ENCODE measurements at regions not wholly inside any gene's neighbourhood (a gene's known extent, or its start where the extent isn't known, plus 50 kb on each side); places are given as distances from the start of the nearest gene placed in this dataset.

DNA sequence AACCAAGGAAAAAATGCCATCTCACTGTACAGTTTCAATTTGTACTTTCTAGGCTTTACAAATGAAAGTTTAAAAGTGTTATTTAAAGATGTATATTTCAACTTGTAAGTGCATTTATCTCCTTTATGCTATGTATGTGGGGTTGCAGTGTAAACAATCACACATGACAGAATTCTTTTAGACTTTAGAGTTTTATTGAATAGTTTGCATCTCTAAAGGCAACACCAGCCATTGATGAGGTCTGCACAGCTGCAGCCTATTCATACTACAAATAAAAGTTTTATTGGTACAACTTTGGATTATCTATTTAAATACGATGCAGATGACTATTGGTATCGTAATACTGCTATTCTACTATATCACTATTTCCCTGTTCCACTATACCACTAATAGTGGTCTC is 894.4 kb upstream of the B3GALT2 start:
- DNase-seq (no peak), ATAC-seq (no peak)
- H3K36me3 ChIP-seq, result no peaks in the 10 kb centered on the region
- no peaks in the 10 kb centered on the region for H3K27me3 ChIP-seq (ENCODE audit: low read depth)
- H3K4me3 ChIP-seq, result no peak overlapping the region
- no peak overlapping the region for H3K27ac ChIP-seq
- intact Hi-C loops (cut with DNase I), result no loop called here
- no peaks in the 10 kb centered on the region for H3K4me1 ChIP-seq
- TF ChIP-seq, protein P1, sequence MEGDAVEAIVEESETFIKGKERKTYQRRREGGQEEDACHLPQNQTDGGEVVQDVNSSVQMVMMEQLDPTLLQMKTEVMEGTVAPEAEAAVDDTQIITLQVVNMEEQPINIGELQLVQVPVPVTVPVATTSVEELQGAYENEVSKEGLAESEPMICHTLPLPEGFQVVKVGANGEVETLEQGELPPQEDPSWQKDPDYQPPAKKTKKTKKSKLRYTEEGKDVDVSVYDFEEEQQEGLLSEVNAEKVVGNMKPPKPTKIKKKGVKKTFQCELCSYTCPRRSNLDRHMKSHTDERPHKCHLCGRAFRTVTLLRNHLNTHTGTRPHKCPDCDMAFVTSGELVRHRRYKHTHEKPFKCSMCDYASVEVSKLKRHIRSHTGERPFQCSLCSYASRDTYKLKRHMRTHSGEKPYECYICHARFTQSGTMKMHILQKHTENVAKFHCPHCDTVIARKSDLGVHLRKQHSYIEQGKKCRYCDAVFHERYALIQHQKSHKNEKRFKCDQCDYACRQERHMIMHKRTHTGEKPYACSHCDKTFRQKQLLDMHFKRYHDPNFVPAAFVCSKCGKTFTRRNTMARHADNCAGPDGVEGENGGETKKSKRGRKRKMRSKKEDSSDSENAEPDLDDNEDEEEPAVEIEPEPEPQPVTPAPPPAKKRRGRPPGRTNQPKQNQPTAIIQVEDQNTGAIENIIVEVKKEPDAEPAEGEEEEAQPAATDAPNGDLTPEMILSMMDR (IDR thresholded peaks at IDR 0.05), result no peak
- no peaks in the 10 kb centered on the region for H3K9me3 ChIP-seq

DNA sequence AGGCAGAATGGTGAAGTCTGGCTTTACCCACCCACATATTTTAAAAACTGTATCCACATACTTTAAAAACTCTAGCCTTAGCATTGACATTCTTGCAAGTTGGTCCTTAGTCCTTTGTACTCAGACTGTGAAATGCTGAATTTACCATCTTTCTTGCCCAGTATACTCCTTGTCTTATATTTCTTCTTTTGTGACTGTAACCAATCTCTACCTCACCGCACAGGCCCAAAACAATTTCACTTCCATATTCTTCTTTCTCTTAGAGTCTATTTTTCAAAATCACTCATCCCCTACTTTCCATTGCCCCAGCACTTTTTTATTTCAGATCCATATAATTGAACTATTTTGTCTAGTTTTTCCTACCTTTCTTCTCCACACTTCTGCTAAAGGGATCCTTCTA is 892.4 kb upstream of the B3GALT2 start:
- intact Hi-C loops (cut with DNase I), result no loop called here
- no peaks in the 10 kb centered on the region for H3K27me3 ChIP-seq (ENCODE audit: low read depth)

DNA sequence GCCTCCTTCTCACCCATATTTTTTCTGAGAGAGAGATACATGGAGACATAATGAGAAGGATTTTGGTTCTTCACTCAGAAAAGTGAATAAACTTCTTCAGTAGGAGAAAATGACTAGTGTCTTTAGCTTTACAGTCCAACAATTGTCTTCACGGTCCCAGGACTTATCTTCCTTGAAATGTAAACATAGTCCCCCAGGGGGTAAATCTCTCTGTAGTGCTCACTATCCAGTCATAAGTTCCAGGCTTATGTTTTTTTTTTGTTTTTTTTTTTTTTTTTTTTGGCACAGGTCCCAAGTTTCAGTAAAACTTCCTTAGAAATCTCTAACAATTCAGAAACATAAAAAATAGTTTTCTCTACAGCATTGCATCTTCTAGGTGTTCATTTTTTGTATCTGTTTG is 890.2 kb upstream of the B3GALT2 start:
- Histone ChIP-seq H3K27me3 (ENCODE audit: low read depth) (no peaks in the 10 kb centered on the region), H3K9me3 (no peaks in the 10 kb centered on the region), H3K4me3 (no peak overlapping the region), H3K4me1 (no peaks in the 10 kb centered on the region), H3K36me3 (no peaks in the 10 kb centered on the region), H3K27ac (no peak overlapping the region)
- no peak for ATAC-seq
- no peak for DNase-seq
- TF ChIP-seq, protein P1 (IDR thresholded peaks at IDR 0.05), result no peak
- intact Hi-C loops (cut with DNase I), result no loop called here

More for the DNA sequence above, 892.4 kb upstream of the B3GALT2 start:
- no peak overlapping the region for H3K4me3 ChIP-seq
- H3K27ac ChIP-seq, result no peak overlapping the region
- no peaks in the 10 kb centered on the region for H3K36me3 ChIP-seq
- no peaks in the 10 kb centered on the region for H3K9me3 ChIP-seq
- TF ChIP-seq, protein P1 (IDR thresholded peaks at IDR 0.05), result no peak
- ATAC-seq, result no peak
- no peak for DNase-seq
- no peaks in the 10 kb centered on the region for H3K4me1 ChIP-seq

DNA sequence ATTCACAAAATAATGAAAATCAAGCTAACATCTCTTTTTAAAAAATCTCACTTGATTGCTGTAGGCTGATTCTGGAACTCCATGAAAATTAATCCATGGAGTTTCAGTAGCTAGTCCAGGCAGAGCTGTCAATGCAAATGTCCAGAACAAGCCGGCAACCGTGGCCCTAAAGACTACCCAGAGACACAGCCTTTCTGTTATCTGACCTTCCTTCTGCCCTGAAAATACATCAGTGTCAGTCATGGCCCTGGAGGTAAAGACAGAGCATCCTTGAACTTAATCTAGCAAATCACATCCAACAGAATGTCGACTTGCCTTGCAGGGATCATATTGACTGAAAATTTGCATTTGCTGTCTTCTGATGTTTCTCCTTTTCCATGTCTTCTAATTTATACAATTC is 887.4 kb upstream of the B3GALT2 start:
- peaks cover 5% of the 10 kb centered on the region for H3K4me1 ChIP-seq
- no peak overlapping the region for H3K4me3 ChIP-seq
- DNase-seq (no peak), ATAC-seq (no peak)
- no peaks in the 10 kb centered on the region for H3K9me3 ChIP-seq
- intact Hi-C loops (cut with DNase I), result no loop called here
- H3K27ac ChIP-seq, result no peak overlapping the region
- TF ChIP-seq, protein P1 (IDR thresholded peaks at IDR 0.05), result no peak
- H3K27me3 ChIP-seq (ENCODE audit: low read depth), result no peaks in the 10 kb centered on the region
- H3K36me3 ChIP-seq, result no peaks in the 10 kb centered on the region

DNA sequence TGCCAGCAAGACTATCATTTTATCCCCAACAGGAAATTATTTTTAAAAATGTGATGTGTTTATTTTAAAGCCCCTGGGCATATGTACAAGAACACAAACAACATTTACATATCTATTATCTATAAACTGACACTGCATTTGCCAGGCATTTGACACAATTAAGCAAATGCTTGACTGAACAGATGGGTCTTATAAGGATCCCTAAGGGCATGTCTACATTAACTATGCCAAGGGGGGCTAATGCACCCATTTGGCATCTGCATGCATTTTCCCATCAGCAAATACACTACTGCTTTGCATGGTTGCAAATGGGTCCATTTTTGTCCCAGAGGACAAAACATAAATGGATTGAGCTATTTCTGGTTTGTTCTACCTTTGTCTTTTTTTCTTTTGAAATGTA is 884.8 kb upstream of the B3GALT2 start:
- Histone ChIP-seq H3K36me3 (no peaks in the 10 kb centered on the region), H3K9me3 (no peaks in the 10 kb centered on the region), H3K27me3 (ENCODE audit: low read depth) (no peaks in the 10 kb centered on the region), H3K4me1 (peaks cover 12% of the 10 kb centered on the region), H3K27ac (no peak overlapping the region), H3K4me3 (no peak overlapping the region)
- ATAC-seq, result no peak
- TF ChIP-seq, protein P1 (IDR thresholded peaks at IDR 0.05), result no peak
- intact Hi-C loops (cut with DNase I), result no loop called here
- DNase-seq, result no peak

DNA sequence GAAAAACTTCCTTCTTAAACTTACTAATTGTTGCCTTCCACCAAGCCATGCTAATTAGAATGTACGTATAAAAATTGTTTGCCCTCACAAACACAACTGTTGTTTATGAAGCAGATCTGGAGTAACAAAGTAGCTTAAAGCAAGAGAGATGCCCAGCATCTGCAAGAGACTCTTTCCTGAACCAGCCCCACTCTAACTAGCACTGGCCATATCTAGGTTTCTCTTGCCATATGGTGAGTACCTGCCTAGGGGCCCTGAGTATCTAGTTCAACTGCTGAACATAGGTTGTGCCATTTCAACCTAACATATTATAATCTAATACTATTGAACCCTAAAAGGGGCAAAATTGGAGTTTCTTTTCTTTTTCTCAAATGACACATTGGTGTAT is 883.4 kb upstream of the B3GALT2 start:
- ATAC-seq, result no peak
- H3K4me3 ChIP-seq, result no peak overlapping the region
- no peaks in the 10 kb centered on the region for H3K9me3 ChIP-seq
- intact Hi-C loops (cut with DNase I), result no loop called here
- H3K27me3 ChIP-seq (ENCODE audit: low read depth), result no peaks in the 10 kb centered on the region
- TF ChIP-seq, protein P1 (IDR thresholded peaks at IDR 0.05), result no peak
- peaks cover 12% of the 10 kb centered on the region for H3K4me1 ChIP-seq
- H3K27ac ChIP-seq, result no peak overlapping the region
- H3K36me3 ChIP-seq, result no peaks in the 10 kb centered on the region
- DNase-seq, result no peak
